ENCODE measurements at regions not wholly inside any gene's neighbourhood (a gene's known extent, or its start where the extent isn't known, plus 50 kb on each side); places are given as distances from the start of the nearest gene placed in this dataset.
"Not testable (repeated sequence)": the region's sequence is repeated elsewhere in the genome, so short reads cannot be mapped to it uniquely, and the experiment has no call there.

- no peak for DNase-seq
- H3K27me3 Mint-ChIP-seq (ENCODE audit: unreplicated experiment): peaks cover 2% of the 10 kb centered on the region
- H3K4me3 Mint-ChIP-seq (ENCODE audit: unreplicated experiment): no peak overlapping the region
- H3K4me1 Mint-ChIP-seq (ENCODE audit: low read depth, unreplicated experiment): peaks cover 6% of the 10 kb centered on the region
- no peaks in the 10 kb centered on the region for H3K36me3 Mint-ChIP-seq (ENCODE audit: unreplicated experiment)
- H3K9me3 Mint-ChIP-seq (ENCODE audit: unreplicated experiment): peaks cover 2% of the 10 kb centered on the region
- H3K27ac Mint-ChIP-seq (ENCODE audit: unreplicated experiment): no peak overlapping the region
- no peak for TF ChIP-seq CTCF (IDR thresholded peaks at IDR 0.05; ENCODE audit: partially characterized antibody, unreplicated experiment)
Measured at GRCh38 chr7:52571026-52571425, 464.4 kb upstream of the POM121L12 start.

GRCh38 chr7:52569151-52569550 lies 466.3 kb upstream of the POM121L12 start:
- Mint-ChIP-seq H3K36me3 (ENCODE audit: unreplicated experiment) (no peaks in the 10 kb centered on the region), H3K4me3 (ENCODE audit: unreplicated experiment) (no peak overlapping the region), H3K4me1 (ENCODE audit: low read depth, unreplicated experiment) (peaks cover 1% of the 10 kb centered on the region), H3K27me3 (ENCODE audit: unreplicated experiment) (peaks cover 2% of the 10 kb centered on the region), H3K27ac (ENCODE audit: unreplicated experiment) (no peak overlapping the region), H3K9me3 (ENCODE audit: unreplicated experiment) (no peaks in the 10 kb centered on the region)
- no peak for DNase-seq
- TF ChIP-seq CTCF (IDR thresholded peaks at IDR 0.05; ENCODE audit: partially characterized antibody, unreplicated experiment): no peak

GRCh38 chr7:52565974-52566373 lies 469.5 kb upstream of the POM121L12 start:
- no peaks in the 10 kb centered on the region for H3K9me3 Mint-ChIP-seq (ENCODE audit: unreplicated experiment)
- no peak for TF ChIP-seq CTCF (IDR thresholded peaks at IDR 0.05; ENCODE audit: partially characterized antibody, unreplicated experiment)
- no peak for DNase-seq
- no peaks in the 10 kb centered on the region for H3K4me1 Mint-ChIP-seq (ENCODE audit: low read depth, unreplicated experiment)
- no peak overlapping the region for H3K4me3 Mint-ChIP-seq (ENCODE audit: unreplicated experiment)
- peaks cover 2% of the 10 kb centered on the region for H3K27me3 Mint-ChIP-seq (ENCODE audit: unreplicated experiment)
- H3K36me3 Mint-ChIP-seq (ENCODE audit: unreplicated experiment): no peaks in the 10 kb centered on the region
- H3K27ac Mint-ChIP-seq (ENCODE audit: unreplicated experiment): no peak overlapping the region

- no peak for DNase-seq
- no peak overlapping the region for H3K4me3 Mint-ChIP-seq (ENCODE audit: unreplicated experiment)
- TF ChIP-seq CTCF (IDR thresholded peaks at IDR 0.05; ENCODE audit: partially characterized antibody, unreplicated experiment): no peak
- H3K27ac Mint-ChIP-seq (ENCODE audit: unreplicated experiment): no peak overlapping the region
- H3K9me3 Mint-ChIP-seq (ENCODE audit: unreplicated experiment): no peaks in the 10 kb centered on the region
- H3K27me3 Mint-ChIP-seq (ENCODE audit: unreplicated experiment): no peaks in the 10 kb centered on the region
- H3K4me1 Mint-ChIP-seq (ENCODE audit: low read depth, unreplicated experiment): no peaks in the 10 kb centered on the region
- no peaks in the 10 kb centered on the region for H3K36me3 Mint-ChIP-seq (ENCODE audit: unreplicated experiment)
Measured at GRCh38 chr7:52555805-52556204, 479.6 kb upstream of the POM121L12 start.

GRCh38 chr7:52547308-52547910 lies 488.0 kb upstream of the POM121L12 start:
- no peak overlapping the region for H3K4me3 Mint-ChIP-seq (ENCODE audit: unreplicated experiment)
- no peak for TF ChIP-seq CTCF (IDR thresholded peaks at IDR 0.05; ENCODE audit: partially characterized antibody, unreplicated experiment)
- no peak overlapping the region for H3K27ac Mint-ChIP-seq (ENCODE audit: unreplicated experiment)
- peaks cover 3% of the 10 kb centered on the region for H3K36me3 Mint-ChIP-seq (ENCODE audit: unreplicated experiment)
- H3K4me1 Mint-ChIP-seq (ENCODE audit: low read depth, unreplicated experiment): no peaks in the 10 kb centered on the region
- no peak for DNase-seq
- no peaks in the 10 kb centered on the region for H3K9me3 Mint-ChIP-seq (ENCODE audit: unreplicated experiment)
- H3K27me3 Mint-ChIP-seq (ENCODE audit: unreplicated experiment): peaks cover 3% of the 10 kb centered on the region

GRCh38 chr7:52541198-52541765 lies 494.2 kb upstream of the POM121L12 start:
- H3K27ac Mint-ChIP-seq (ENCODE audit: unreplicated experiment); H3K36me3 Mint-ChIP-seq (ENCODE audit: unreplicated experiment); H3K9me3 Mint-ChIP-seq (ENCODE audit: unreplicated experiment); H3K4me1 Mint-ChIP-seq (ENCODE audit: low read depth, unreplicated experiment); H3K27me3 Mint-ChIP-seq (ENCODE audit: unreplicated experiment); H3K4me3 Mint-ChIP-seq (ENCODE audit: unreplicated experiment); DNase-seq: not testable (repeated sequence)
